MCF 10A (cell line): ENCODE measurements at regions not wholly inside any gene's neighbourhood (a gene's known extent, or its start where the extent isn't known, plus 50 kb on each side); places are given as distances from the start of the nearest gene placed in this dataset.
"Not testable (repeated sequence)": the region's sequence is repeated elsewhere in the genome, so short reads cannot be mapped to it uniquely, and the experiment has no call there.

ENCODE experiments used
- BruUV-seq: library from RNA; stranded (reverse); fragments of 400-500 nt; replicated peaks from 2 replicates; lab custom pipeline; 2021; lab: Mats Ljungman, UMichigan
- CTCF ChIA-PET: fragments of 300-600 bp; sonication (Branson Sonifier 250); formaldehyde crosslinking; extraction: SDS; loops from one replicate; lab custom pipeline; 2021; ENCODE audit warnings: antibody characterized with exemption, inconsistent platforms; lab: Yijun Ruan, JAX
- POLR2A ChIA-PET: fragments of 300-600, 350-650 bp; sonication (Branson Sonifier 250); formaldehyde crosslinking; extraction: SDS; loops from one replicate; lab custom pipeline; 2020; ENCODE audit warnings: antibody characterized with exemption, inconsistent platforms; lab: Yijun Ruan, JAX
- DNase-seq: peaks from one replicate; pipeline ENCODE4 v3.0.0-alpha.2; 2018; ENCODE audit not compliant: unreplicated experiment
- H3K27ac Mint-ChIP-seq: one replicate; pipeline ENCODE4 v1.8.0; 2022; ENCODE audit warnings: mild to moderate bottlenecking, low read depth, mixed read lengths; ENCODE audit not compliant: unreplicated experiment
- H3K27me3 Mint-ChIP-seq: one replicate; pipeline ENCODE4 v1.8.0; 2022; ENCODE audit warnings: mixed read lengths; ENCODE audit not compliant: insufficient read depth, unreplicated experiment
- H3K36me3 Mint-ChIP-seq: one replicate; pipeline ENCODE4 v1.8.0; 2022; ENCODE audit warnings: mild to moderate bottlenecking, moderate library complexity, mixed read lengths; ENCODE audit not compliant: insufficient read depth, unreplicated experiment
- H3K4me1 Mint-ChIP-seq: one replicate; pipeline ENCODE4 v1.8.0; 2022; ENCODE audit warnings: mixed read lengths; ENCODE audit not compliant: insufficient read depth, unreplicated experiment
- H3K4me3 Mint-ChIP-seq: one replicate; pipeline ENCODE4 v1.8.0; 2022; ENCODE audit warnings: mild to moderate bottlenecking, moderate library complexity, mixed read lengths; ENCODE audit not compliant: unreplicated experiment
- H3K9me3 Mint-ChIP-seq: one replicate; pipeline ENCODE4 v1.8.0; 2022; ENCODE audit warnings: mixed read lengths; ENCODE audit not compliant: unreplicated experiment
- intact Hi-C: fragments of 100-400 bp; cut with micrococcal nuclease; formaldehyde crosslinking; loops from 2 replicates; pipeline ENCODE4 v1.14.1; 2022
- TF ChIP-seq, protein P1 (sequence below): fragments of 200-600 bp; IDR thresholded peaks from one replicate; pipeline ENCODE4 v1.8.0; 2022; ENCODE audit warnings: antibody characterized with exemption, mild to moderate bottlenecking; ENCODE audit not compliant: unreplicated experiment

DNA sequence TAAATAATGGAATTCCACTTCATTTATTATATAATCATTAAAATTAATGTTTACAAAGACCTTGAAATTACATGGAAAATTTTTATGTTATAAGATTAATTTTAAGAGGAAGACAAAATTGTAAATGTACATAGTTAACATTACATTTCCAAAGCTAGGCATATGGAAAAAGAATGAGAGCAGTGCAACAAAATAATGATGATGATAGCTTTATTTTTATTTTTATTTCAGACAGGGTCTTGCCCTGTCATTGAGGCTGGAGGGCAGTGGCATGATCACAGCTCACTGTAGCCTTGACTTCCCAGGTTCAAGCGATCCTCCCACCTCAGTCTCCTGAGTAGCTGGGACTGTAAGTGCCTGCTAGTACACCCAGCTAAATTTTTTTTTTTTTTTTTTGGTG lies 61.2 kb upstream of the ZCCHC2 start:
- ChIA-PET CTCF (interaction anchor here (0.6 kb wide), 1 partner anchor 38 kb away, joined by 3 read pairs; no protein-coding TSS in a partner anchor), POLR2A (interaction anchor here (0.9 to 3.8 kb wide), 8 partner anchors 9 to 1015 kb away, joined by 3 to 14 read pairs (median 3); partner anchors contain the start of genes SERPINB5 and ZCCHC2)
- Mint-ChIP-seq H3K36me3 (no peaks in the 10 kb centered on the region), H3K27ac (no peak overlapping the region), H3K9me3 (peaks cover 7% of the 10 kb centered on the region), H3K4me1 (no peaks in the 10 kb centered on the region), H3K27me3 (no peaks in the 10 kb centered on the region), H3K4me3 (no peak overlapping the region)
- no TSS peak for BruUV-seq
- no peak for DNase-seq
- intact Hi-C loops: no loop called here
- TF ChIP-seq, protein P1, sequence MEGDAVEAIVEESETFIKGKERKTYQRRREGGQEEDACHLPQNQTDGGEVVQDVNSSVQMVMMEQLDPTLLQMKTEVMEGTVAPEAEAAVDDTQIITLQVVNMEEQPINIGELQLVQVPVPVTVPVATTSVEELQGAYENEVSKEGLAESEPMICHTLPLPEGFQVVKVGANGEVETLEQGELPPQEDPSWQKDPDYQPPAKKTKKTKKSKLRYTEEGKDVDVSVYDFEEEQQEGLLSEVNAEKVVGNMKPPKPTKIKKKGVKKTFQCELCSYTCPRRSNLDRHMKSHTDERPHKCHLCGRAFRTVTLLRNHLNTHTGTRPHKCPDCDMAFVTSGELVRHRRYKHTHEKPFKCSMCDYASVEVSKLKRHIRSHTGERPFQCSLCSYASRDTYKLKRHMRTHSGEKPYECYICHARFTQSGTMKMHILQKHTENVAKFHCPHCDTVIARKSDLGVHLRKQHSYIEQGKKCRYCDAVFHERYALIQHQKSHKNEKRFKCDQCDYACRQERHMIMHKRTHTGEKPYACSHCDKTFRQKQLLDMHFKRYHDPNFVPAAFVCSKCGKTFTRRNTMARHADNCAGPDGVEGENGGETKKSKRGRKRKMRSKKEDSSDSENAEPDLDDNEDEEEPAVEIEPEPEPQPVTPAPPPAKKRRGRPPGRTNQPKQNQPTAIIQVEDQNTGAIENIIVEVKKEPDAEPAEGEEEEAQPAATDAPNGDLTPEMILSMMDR: no peak

DNA sequence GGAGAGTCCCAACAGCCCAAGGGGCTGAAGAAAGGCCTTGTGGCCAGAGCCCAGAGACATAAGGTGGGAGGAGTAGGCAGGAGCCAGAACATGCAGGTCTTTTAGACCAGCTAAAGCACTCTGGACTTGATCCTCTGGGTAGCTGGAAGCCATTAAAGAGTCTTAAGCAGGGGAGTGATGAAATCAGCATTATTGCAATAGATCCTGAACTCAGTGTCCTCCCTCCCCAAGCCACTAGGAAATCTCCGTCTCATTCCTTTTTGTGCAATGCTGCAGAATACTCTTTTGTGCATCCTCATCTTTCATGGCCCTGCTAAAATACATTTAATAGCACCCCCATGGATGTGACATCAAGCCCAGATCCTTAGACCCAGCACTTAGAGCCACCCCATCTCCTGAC lies 58.6 kb upstream of the ZCCHC2 start:
- intact Hi-C loops: no loop called here
- no TSS peak for BruUV-seq
- H3K4me1 Mint-ChIP-seq: no peaks in the 10 kb centered on the region
- CTCF ChIA-PET: no interaction called here
- no peak for DNase-seq
- no peaks in the 10 kb centered on the region for H3K36me3 Mint-ChIP-seq
- no peak overlapping the region for H3K4me3 Mint-ChIP-seq
- POLR2A ChIA-PET: no interaction called here
- peaks cover 20% of the 10 kb centered on the region for H3K9me3 Mint-ChIP-seq
- TF ChIP-seq, protein P1: no peak
- H3K27ac Mint-ChIP-seq: no peak overlapping the region
- H3K27me3 Mint-ChIP-seq: no peaks in the 10 kb centered on the region

GRCh38 chr18:62469131-62469530 lies 53.7 kb upstream of the ZCCHC2 start:
- H3K27ac Mint-ChIP-seq, H3K4me1 Mint-ChIP-seq, H3K36me3 Mint-ChIP-seq, CTCF ChIA-PET, DNase-seq, BruUV-seq, H3K4me3 Mint-ChIP-seq, intact Hi-C loops, POLR2A ChIA-PET, H3K27me3 Mint-ChIP-seq: not testable (repeated sequence)
- peaks cover 15% of the 10 kb centered on the region for H3K9me3 Mint-ChIP-seq
